T-helper 1 cell (primary cell): ENCODE measurements at regions not wholly inside any gene's neighbourhood (a gene's known extent, or its start where the extent isn't known, plus 50 kb on each side); places are given as distances from the start of the nearest gene placed in this dataset.

Experiments used
- DNase-seq, 5 donors: peaks; one replicate each; pipeline ENCODE4 v3.0.0-alpha.2; 2012 to 2020

DNA sequence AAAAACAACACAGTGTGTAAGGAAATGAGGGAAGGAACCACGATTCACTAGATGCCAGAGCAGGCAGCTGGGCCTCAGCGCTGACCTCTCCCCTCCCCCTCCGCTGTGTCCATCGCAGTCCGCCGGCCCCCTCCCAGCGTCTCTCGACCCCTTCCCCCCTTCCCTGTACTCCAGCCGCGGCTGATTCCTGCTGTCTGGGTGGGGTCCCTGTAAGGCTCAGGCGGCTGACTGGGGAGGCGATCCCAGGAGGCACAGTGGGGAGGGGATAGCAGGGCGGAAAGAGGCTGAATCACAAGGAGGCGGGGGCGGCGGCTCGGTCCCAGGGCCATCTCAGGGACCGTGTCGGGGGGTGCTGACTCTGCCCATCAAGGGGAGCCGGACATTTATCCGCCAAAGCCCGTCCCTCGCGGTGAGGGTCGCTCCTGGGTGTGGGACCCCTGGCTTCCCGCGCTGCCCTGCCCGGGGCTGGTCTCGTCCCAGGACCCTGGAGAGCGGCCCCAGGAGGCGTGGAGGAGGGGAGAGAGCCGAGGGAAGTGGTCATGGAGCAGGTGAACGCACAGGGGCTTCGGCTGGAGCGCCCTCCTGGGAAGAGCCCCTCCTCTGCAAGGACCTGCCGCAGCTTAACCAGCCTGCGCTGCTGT lies 241.9 kb downstream of the PTPRU start:
- no peak for DNase-seq

DNA sequence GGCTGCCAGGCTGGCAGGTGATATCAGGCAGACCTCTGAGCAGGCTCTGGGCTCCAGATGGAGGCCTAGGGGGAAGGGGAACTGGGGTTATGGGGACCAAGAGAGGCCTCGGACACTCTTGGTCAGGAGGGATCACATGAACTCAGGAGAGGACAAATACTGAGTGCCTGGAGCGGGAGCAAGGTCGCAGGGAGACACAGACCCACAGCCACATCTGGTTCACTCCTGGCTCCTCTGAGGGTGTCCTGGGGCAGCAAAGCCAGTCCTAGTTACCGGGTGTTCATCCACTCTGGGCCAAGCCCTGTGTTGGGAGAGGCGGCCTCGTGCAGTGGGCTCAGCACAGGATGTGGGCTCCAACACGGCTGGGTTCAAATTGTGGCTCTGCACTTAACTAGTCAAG lies 239.0 kb downstream of the PTPRU start:
- DNase-seq, result no peak

DNA sequence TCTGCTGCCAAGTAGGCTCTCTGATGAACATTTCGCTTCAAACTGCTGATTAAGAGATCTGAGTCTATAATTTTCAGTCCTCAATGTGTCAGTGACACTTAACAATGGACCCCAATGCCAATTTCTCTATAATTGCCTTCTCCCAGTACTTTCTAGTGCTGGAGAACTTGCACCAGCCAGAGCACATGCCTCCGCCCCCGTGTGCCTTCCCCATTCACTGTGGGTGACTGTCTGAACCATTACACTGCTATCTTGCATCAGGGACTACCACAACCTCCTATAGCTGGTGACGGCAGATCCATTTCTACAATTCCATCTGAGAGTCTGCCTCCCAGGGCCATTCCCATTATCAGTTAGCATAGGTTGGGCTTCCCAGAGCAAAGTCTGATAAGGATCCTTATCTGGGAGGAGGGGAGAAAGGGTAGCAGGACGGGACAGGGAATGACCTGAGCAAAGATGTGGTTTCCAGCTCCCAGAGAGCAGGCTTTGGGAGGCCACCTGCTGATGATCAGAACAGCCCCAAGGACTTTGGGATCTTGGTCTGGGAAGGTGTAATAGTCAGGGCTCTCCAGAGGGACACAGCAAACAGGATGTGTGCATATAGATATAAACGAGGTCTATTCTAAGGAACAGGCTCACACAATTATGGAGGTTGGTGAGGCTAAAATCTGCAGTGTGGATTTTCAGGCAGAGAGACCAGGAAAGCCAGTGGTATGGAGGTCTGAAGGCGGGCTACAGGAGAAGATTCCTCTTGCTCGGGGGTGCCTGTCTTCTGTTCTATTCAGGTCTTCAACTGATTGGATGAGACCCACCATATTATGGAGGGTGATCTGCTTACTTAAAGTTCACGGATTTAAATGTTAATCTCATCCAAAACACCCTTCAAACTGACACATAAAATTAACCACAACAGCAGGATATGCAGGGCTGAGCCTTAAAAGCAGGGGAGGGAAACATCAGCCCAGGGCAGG lies 238.2 kb downstream of the PTPRU start:
- no peak for DNase-seq

GRCh38 chr1:29473161-29473855 lies 237.0 kb downstream of the PTPRU start:
- DNase-seq, result no peak

DNA sequence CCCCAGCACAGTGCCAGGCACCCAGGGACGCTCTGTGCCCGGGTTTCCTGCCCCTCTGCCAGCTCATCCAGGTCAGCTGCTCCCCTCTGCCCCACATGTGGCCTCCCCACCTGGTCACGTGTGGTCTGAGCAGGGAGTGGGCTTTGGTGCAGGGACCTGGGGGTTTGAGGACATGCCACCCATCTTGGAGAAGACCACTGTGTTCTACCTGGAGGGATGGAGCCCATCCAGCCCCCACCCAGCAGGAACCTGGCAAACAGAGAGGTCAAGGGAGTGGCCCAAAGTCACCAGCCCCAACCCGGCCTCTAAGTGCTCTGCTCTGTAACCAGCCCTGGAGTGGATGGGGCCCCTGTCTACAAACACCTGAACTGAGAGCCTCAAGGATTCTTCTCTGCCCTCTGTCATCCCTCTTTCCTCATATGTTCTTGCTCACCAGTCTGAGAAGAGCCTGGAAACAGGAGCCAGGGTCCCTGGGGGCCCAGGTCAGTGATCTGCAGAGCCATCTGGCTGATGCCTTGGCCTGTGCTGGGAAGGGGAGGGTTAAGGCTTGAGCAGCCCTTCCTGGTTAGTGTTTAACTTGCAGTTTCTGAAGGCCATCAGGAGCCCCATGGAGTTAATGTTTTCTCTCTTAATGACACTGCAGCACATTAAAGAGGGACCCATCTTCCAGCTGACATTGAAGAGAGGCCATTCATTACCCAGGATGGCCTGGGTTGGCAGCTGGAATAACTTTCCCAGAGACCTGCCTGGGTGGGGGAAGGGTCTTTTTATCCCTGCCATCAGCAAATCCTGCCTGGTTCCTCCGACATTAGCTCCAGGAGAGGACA lies 235.4 kb downstream of the PTPRU start:
- no peak for DNase-seq

- DNase-seq, result no peak
Observed at GRCh38 chr1:29470788-29471119, 234.4 kb downstream of the PTPRU start.

- DNase-seq, result no peak
Observed at GRCh38 chr1:29470087-29470787, 233.9 kb downstream of the PTPRU start.

GRCh38 chr1:29469457-29469856 lies 233.1 kb downstream of the PTPRU start:
- no peak for DNase-seq

DNA sequence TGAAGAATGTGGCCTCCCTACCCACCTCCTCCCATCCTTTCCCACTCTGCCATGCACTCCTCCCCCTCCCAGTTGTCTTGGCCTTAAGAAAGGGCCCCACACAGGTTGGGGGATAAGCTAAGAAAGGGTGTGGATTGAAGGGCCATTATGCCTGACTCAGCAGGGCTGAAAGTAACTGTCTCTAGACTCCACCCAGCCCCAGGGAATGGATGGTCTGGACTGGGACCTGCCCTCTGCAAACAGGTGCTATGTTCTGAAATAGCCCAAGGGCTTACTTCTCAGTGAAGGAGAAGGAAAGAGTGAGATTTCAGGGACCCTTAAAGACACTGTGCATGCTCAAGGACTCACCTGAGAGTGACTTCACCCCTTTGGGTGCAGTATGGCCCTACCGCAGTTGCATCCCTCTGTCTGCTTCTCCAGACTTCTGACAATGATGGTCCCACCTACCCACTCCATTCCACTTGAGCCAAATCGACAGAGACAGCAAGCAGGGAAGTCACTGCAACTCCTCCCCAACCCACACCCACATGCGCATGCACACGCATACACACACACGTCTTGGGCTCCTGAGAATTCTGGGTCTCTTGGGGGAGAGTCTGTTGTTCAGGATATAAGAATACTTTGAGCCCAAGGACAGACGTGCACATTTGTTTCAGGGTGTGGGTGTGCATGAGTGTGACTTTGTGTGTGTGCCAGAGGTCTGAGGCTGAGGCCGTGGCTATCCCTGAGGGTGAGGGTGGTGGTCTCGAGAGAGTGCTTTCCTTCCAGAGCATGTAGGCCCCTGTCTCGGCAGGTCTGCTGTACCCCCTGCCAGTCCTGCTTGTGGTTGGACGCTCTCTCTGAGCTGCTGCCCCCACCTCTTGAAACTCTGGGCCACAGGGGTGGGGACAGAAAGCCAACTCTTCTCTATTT lies 231.9 kb downstream of the PTPRU start:
- DNase-seq, result no peak

DNA sequence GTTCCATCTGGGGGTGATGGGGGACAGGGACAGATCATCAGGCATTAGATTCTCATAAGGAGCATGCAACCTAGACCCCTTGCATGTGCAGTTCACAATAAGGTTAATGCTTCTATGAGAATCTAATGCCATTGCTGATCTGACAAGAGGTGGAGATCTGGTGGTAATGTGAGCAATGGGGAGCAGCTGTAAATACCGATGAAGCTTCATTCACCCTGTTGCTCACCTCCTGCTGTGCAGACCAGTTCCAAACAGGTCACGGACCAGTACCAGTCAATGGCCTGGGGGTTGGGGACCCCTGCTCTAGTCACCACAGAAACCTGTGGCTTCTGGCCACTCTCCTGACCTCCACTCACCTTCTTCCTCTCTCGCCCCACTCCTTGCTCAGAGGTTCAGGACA lies 229.9 kb downstream of the PTPRU start:
- no peak for DNase-seq

DNA sequence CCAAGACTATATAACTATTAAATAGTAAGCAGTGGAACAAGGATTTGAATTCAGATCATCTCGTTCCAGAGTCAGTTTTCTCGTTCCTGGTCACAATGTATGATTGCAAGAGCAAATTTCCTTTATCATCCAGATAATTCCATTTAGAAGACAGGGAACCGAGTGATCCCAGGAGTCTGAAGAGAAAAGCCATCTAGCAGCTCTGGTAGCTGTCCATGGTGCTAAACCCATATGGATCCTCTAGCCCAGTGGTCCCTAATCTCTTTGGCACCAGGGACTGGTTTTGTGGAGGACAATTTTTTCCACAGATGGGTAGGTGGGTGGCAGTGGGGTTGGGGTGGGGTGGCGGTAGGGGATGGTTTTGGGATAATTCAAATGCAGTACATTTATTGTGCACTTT lies 229.4 kb downstream of the PTPRU start:
- DNase-seq, result no peak

- DNase-seq, result no peak
Observed at GRCh38 chr1:29462096-29462495, 225.8 kb downstream of the PTPRU start.

GRCh38 chr1:29461115-29461739 lies 224.9 kb downstream of the PTPRU start:
- DNase-seq, result peak in 1 of 5 donors; percentile 2

GRCh38 chr1:29460694-29461093 lies 224.4 kb downstream of the PTPRU start:
- DNase-seq, result no peak

GRCh38 chr1:29460041-29460610 lies 223.8 kb downstream of the PTPRU start:
- DNase-seq, result no peak

DNA sequence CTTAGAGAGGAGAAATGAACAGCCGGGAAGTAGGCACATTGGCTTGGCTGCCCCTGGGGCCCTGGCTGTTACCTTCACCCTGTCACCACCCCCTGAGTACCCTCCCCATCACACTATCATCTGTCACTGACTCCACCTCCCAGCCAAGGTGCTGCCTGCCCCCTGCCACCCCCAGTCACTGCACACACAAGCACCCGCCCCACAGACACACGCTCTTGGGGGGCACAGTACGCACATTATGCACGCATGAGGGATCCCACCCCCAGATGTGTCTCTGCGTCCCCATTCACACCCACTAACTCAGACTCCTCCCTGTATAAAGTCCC lies 223.3 kb downstream of the PTPRU start:
- DNase-seq, result no peak

DNA sequence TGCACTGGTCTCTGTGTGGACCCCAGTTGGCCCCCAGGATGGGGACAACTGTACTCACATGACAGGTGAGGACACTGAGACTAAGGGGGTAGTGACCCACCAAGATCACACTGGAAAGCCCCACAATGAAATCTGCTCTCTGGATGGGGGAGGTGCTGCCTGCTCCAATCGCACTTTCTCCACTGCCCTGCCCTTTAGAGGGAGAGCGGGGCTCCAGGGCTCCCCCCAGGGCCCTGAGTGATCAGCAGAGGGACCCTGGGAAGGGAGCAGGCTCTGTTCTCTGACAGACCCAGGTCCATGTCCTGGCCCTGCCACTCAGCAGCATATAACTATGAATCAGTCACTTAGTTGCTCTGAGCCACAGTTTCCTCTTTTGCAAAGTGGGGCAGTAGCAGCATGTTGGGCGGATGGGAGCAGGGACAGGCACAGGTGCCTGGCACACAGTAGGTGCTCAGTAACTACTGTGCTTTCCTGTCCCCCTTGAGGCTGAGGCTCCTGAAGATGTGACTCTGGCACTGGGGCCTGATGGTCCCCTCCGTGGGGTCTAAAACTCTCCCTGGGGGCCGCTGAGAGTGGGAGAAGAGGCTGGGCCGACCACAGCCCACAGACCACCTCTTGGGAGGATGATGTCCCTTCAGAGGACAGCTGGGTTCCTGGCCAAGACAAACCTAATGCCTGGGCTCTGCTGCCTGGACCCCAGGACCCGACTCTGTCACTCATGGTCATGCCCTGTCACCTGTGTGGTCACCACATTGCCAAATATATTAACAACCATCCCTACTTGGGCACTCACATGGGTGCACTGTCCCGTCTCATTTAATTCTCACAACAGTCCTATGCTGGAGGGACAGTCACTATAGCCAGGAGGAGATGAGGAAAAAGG lies 222.7 kb downstream of the PTPRU start:
- no peak for DNase-seq

GRCh38 chr1:29457496-29458368 lies 221.4 kb downstream of the PTPRU start:
- no peak for DNase-seq
